Endothelial cell of umbilical vein (primary cell): ENCODE measurements at regions not wholly inside any gene's neighbourhood (a gene's known extent, or its start where the extent isn't known, plus 50 kb on each side); places are given as distances from the start of the nearest gene placed in this dataset.

Experiments
- BruUV-seq: library from RNA; stranded (reverse); fragments of 400-500 nt; replicated peaks from 2 replicates; lab custom pipeline; 2021; lab: Mats Ljungman, UMichigan
- CTCF ChIA-PET: fragments of 300-600, 350-600 bp; sonication (Branson Sonifier 250); formaldehyde crosslinking; loops from one replicate; lab custom pipeline; 2021; ENCODE audit warnings: antibody characterized with exemption, inconsistent platforms; lab: Charles Lee
- POLR2A ChIA-PET: fragments of 300-600, 350-600 bp; sonication (Branson Sonifier 250); formaldehyde crosslinking; loops from one replicate; lab custom pipeline; 2021; ENCODE audit warnings: antibody characterized with exemption, inconsistent platforms; lab: Charles Lee
- DNase-seq: peaks from one replicate; pipeline ENCODE4 v3.0.0-alpha.2; 2011; ENCODE audit warnings: low read depth, low spot score
- FAIRE-seq: peaks from 2 replicates; lab custom pipeline; 2011; peaks lifted over from hg19 to GRCh38; lab: Jason Lieb, UNC
- H2AFZ ChIP-seq: 2 replicates; pipeline ENCODE4 v1.6.0; 2012; ENCODE audit warnings: low read depth, low read length, control low read depth, inconsistent platforms
- H3K27ac ChIP-seq: 2 replicates; pipeline ENCODE4 v1.5.1; 2011; ENCODE audit warnings: low read depth, mild to moderate bottlenecking, control low read depth, low read length, moderate library complexity; ENCODE audit not compliant: insufficient read depth
- H3K27me3 ChIP-seq, 2 experiments: 2 replicates each; pipeline versions ENCODE4 v1.6.0 to v1.6.1; 2011; ENCODE audit warnings: low read length in 2 of 2, mixed read lengths in 1 of 2; ENCODE audit not compliant: control insufficient read depth in 2 of 2, insufficient read depth in 2 of 2
- H3K36me3 ChIP-seq, 2 experiments: 2 replicates in 1 of 2; 3 replicates in 1 of 2; pipeline ENCODE4 v1.5.1; 2011; ENCODE audit warnings: low read length in 2 of 2, mild to moderate bottlenecking in 1 of 2, moderate library complexity in 1 of 2; ENCODE audit not compliant: control insufficient read depth in 2 of 2, insufficient read depth in 2 of 2; ENCODE audit errors: extremely low read depth in 1 of 2
- H3K4me1 ChIP-seq: 3 replicates; pipeline ENCODE4 v1.5.1; 2011; ENCODE audit warnings: mild to moderate bottlenecking, low read length; ENCODE audit not compliant: control insufficient read depth, insufficient read depth; ENCODE audit errors: extremely low read depth
- H3K4me2 ChIP-seq: 2 replicates; pipeline ENCODE4 v1.6.1; 2011; ENCODE audit warnings: low read length, control low read depth, mixed read lengths; ENCODE audit not compliant: insufficient read depth
- H3K4me3 ChIP-seq, 3 experiments: fragments of 200-600 bp in 1 of 3; sonication (generic), shearing (Covaris generic) in 1 of 3; replicated peaks in 1 of 3; 2 replicates each; pipeline ENCODE4 v1.5.1; 2011 to 2016; ENCODE audit warnings: control low read depth in 3 of 3, low read length in 3 of 3, mild to moderate bottlenecking in 2 of 3, inconsistent platforms in 1 of 3, low read depth in 1 of 3, moderate library complexity in 1 of 3; ENCODE audit not compliant: insufficient read depth in 1 of 3
- H3K79me2 ChIP-seq: 2 replicates; pipeline ENCODE4 v1.6.0; 2012; ENCODE audit warnings: low read length, inconsistent platforms; ENCODE audit not compliant: control insufficient read depth, insufficient read depth
- H3K9ac ChIP-seq: replicated peaks from 2 replicates; pipeline ENCODE3; 2011; ENCODE audit warnings: low read length, control low read depth; ENCODE audit not compliant: insufficient read depth; ENCODE audit errors: extremely low read depth
- H3K9me1 ChIP-seq: replicated peaks from 3 replicates; pipeline ENCODE4 v1.6.0; 2011; ENCODE audit warnings: mild to moderate bottlenecking, low read length; ENCODE audit not compliant: control insufficient read depth, insufficient read depth; ENCODE audit errors: extremely low read depth
- H3K9me3 ChIP-seq: replicated peaks from 2 replicates; pipeline ENCODE4 v1.5.1; 2012; ENCODE audit warnings: low read length, inconsistent platforms; ENCODE audit not compliant: control insufficient read depth, insufficient read depth
- H4K20me1 ChIP-seq: replicated peaks from 2 replicates; pipeline ENCODE3; 2011; ENCODE audit warnings: mild to moderate bottlenecking, low read length; ENCODE audit not compliant: control insufficient read depth, insufficient read depth; ENCODE audit errors: extremely low read depth
- EZH2 ChIP-seq: IDR thresholded peaks from 2 replicates; pipeline ENCODE4 v1.6.1; 2012; ENCODE audit warnings: borderline replicate concordance, low read depth, mild to moderate bottlenecking, moderate library complexity, low read length, inconsistent platforms; ENCODE audit not compliant: severe bottlenecking
- FOS ChIP-seq: IDR thresholded peaks from 2 replicates; pipeline ENCODE4 v1.6.1; 2011; ENCODE audit warnings: mild to moderate bottlenecking, low read length, moderate library complexity, borderline replicate concordance; ENCODE audit not compliant: insufficient read depth
- GATA2 ChIP-seq: IDR thresholded peaks from 2 replicates; pipeline ENCODE4 v1.7.0; 2011; ENCODE audit warnings: low read depth, mild to moderate bottlenecking, moderate library complexity, mixed read lengths, low read length; ENCODE audit not compliant: insufficient read length, insufficient read depth
- JUN ChIP-seq: IDR thresholded peaks from 2 replicates; pipeline ENCODE4 v1.6.1; 2011; ENCODE audit warnings: borderline replicate concordance, low read depth; ENCODE audit not compliant: insufficient read length, insufficient read depth
- MYC ChIP-seq: IDR thresholded peaks from one replicate; pipeline ENCODE4 v1.6.1; 2011; ENCODE audit warnings: mild to moderate bottlenecking, low read depth, low read length
- POLR2A ChIP-seq: IDR thresholded peaks from 2 replicates; pipeline ENCODE4 v1.6.1; 2012; ENCODE audit warnings: low read depth, mild to moderate bottlenecking, control low read depth, low read length
- POLR2AphosphoS5 ChIP-seq: IDR thresholded peaks from 2 replicates; pipeline ENCODE4 v1.6.1; 2012; ENCODE audit warnings: low read depth, mild to moderate bottlenecking, control low read depth, low read length, moderate library complexity; ENCODE audit not compliant: insufficient read depth
- dilution Hi-C: fragments of 300-500 bp; cut with MboI; formaldehyde crosslinking; loops from one replicate; pipeline ENCODE4 v1.15.0; 2019; ENCODE audit warnings: low sequenced_read_pairs; ENCODE audit not compliant: extremely low pct_ligation_motif_present
- intact Hi-C: fragments of 100-400 bp; cut with micrococcal nuclease; formaldehyde crosslinking; loops from one replicate; pipeline ENCODE4 v1.10.0; 2022
- TF ChIP-seq, protein P1 (sequence below): IDR thresholded peaks from 2 replicates; pipeline ENCODE4 v1.6.1; 2011; ENCODE audit not compliant: insufficient read depth, insufficient read length
- TF ChIP-seq, protein P2 (sequence below), 2 donors: IDR thresholded peaks; 1 replicate in 1 of 2; 2 replicates in 1 of 2; pipeline ENCODE4 v1.5.1; 2011; ENCODE audit warnings: low read length in 2 of 2, mild to moderate bottlenecking in 2 of 2, moderate library complexity in 2 of 2, control low read depth in 1 of 2, inconsistent platforms in 1 of 2, low read depth in 1 of 2; ENCODE audit not compliant: insufficient read depth in 1 of 2; ENCODE audit errors: extremely low read depth in 1 of 2

DNA sequence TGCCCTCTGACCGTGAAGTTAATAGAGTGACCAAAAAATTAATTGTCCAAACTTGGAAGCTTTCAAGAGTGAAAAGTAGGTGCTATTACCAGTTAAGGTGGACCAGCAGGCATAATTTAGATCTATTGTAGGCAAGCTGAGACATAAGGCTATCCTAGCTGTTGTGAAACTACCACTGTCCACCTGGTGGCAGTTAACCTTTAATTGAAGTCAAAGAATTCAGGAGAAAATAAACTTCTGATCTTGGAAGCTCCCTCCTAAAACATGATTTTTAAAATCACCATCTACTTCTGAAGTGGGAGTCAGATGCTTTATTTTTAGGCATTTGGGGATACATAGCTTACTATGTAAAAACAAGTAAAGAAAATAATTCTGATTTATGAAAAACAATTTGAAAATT is 636.3 kb upstream of the HTR2C start:
- H3K79me2 ChIP-seq = no peaks in the 10 kb centered on the region
- no peak overlapping the region for H3K4me2 ChIP-seq
- H2AFZ ChIP-seq = no peak overlapping the region
- BruUV-seq = no TSS peak
- ChIA-PET CTCF (no interaction called here), POLR2A (no interaction called here)
- H3K4me1 ChIP-seq = no peaks in the 10 kb centered on the region
- FAIRE-seq (no peak), DNase-seq (no peak)
- dilution Hi-C loops (no loop called here), intact Hi-C loops (no loop called here)
- H3K9ac ChIP-seq = no peak overlapping the region
- TF ChIP-seq FOS = no peak
- TF ChIP-seq, protein P1, sequence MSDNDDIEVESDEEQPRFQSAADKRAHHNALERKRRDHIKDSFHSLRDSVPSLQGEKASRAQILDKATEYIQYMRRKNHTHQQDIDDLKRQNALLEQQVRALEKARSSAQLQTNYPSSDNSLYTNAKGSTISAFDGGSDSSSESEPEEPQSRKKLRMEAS = no peak
- TF ChIP-seq JUN = no peak
- no peak for TF ChIP-seq POLR2AphosphoS5
- TF ChIP-seq, protein P2, sequence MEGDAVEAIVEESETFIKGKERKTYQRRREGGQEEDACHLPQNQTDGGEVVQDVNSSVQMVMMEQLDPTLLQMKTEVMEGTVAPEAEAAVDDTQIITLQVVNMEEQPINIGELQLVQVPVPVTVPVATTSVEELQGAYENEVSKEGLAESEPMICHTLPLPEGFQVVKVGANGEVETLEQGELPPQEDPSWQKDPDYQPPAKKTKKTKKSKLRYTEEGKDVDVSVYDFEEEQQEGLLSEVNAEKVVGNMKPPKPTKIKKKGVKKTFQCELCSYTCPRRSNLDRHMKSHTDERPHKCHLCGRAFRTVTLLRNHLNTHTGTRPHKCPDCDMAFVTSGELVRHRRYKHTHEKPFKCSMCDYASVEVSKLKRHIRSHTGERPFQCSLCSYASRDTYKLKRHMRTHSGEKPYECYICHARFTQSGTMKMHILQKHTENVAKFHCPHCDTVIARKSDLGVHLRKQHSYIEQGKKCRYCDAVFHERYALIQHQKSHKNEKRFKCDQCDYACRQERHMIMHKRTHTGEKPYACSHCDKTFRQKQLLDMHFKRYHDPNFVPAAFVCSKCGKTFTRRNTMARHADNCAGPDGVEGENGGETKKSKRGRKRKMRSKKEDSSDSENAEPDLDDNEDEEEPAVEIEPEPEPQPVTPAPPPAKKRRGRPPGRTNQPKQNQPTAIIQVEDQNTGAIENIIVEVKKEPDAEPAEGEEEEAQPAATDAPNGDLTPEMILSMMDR (IDR thresholded peaks at IDR 0.05; ENCODE audit: extremely low read depth in 1 of 2, insufficient read depth in 1 of 2, low read depth in 1 of 2, low read length in 2 of 2) = no peak
- TF ChIP-seq POLR2A = no peak
- TF ChIP-seq MYC = no peak
- no peak for TF ChIP-seq EZH2
- no peak for TF ChIP-seq GATA2
- no peaks in the 10 kb centered on the region for H3K9me1 ChIP-seq
- H3K27me3 ChIP-seq = no peaks in the 10 kb centered on the region
- H3K36me3 ChIP-seq = no peaks in the 10 kb centered on the region
- no peak overlapping the region for H3K27ac ChIP-seq
- no peaks in the 10 kb centered on the region for H3K9me3 ChIP-seq
- H3K4me3 ChIP-seq = no peak overlapping the region
- H4K20me1 ChIP-seq = no peaks in the 10 kb centered on the region
